ENCODE measurements at regions not wholly inside any gene's neighbourhood (a gene's known extent, or its start where the extent isn't known, plus 50 kb on each side); places are given as distances from the start of the nearest gene placed in this dataset.
"Not testable (repeated sequence)": the region's sequence is repeated elsewhere in the genome, so short reads cannot be mapped to it uniquely, and the experiment has no call there.

GRCh38 chr10:2525781-2526180, 541.6 kb upstream of the PFKP start:
- Histone ChIP-seq H3K4me1 (ENCODE audit: low read depth) (no peaks in the 10 kb centered on the region), H3K4me3 (no peak overlapping the region), H3K9me3 (peaks cover 51% of the 10 kb centered on the region), H3K36me3 (ENCODE audit: low read depth) (no peaks in the 10 kb centered on the region)
- ATAC-seq: no peak
- no peak for TF ChIP-seq CTCF (IDR thresholded peaks at IDR 0.05)
- intact Hi-C loops (cut with DNase I, micrococcal nuclease): no loop called here
- no peak for DNase-seq

- Histone ChIP-seq H3K4me3 (no peak overlapping the region), H3K36me3 (ENCODE audit: low read depth) (no peaks in the 10 kb centered on the region), H3K9me3 (peaks cover 29% of the 10 kb centered on the region), H3K4me1 (ENCODE audit: low read depth) (no peaks in the 10 kb centered on the region)
- intact Hi-C loops (cut with DNase I, micrococcal nuclease): no loop called here
- ATAC-seq (no peak), DNase-seq (no peak)
- TF ChIP-seq CTCF (IDR thresholded peaks at IDR 0.05): no peak
Observed at GRCh38 chr10:2519139-2519538, 548.2 kb upstream of the PFKP start.

- intact Hi-C loops (cut with DNase I, micrococcal nuclease): no loop called here
- H3K36me3 ChIP-seq (ENCODE audit: low read depth): no peaks in the 10 kb centered on the region
- ATAC-seq (peak; percentile 8), DNase-seq (no peak)
- H3K4me3 ChIP-seq: no peak overlapping the region
- no peaks in the 10 kb centered on the region for H3K4me1 ChIP-seq (ENCODE audit: low read depth)
- H3K9me3 ChIP-seq: peaks cover 53% of the 10 kb centered on the region
- no peak for TF ChIP-seq CTCF (IDR thresholded peaks at IDR 0.05)
Observed at GRCh38 chr10:2509081-2509531, 558.2 kb upstream of the PFKP start.

- DNase-seq; intact Hi-C loops (cut with DNase I, micrococcal nuclease); H3K4me3 ChIP-seq; H3K36me3 ChIP-seq (ENCODE audit: low read depth); ATAC-seq; H3K4me1 ChIP-seq (ENCODE audit: low read depth): not testable (repeated sequence)
- H3K9me3 ChIP-seq: peaks cover 46% of the 10 kb centered on the region
Observed at GRCh38 chr10:2501366-2501940, 565.9 kb upstream of the PFKP start.

- Histone ChIP-seq H3K4me1 (ENCODE audit: low read depth) (no peaks in the 10 kb centered on the region), H3K4me3 (no peak overlapping the region), H3K36me3 (ENCODE audit: low read depth) (no peaks in the 10 kb centered on the region), H3K9me3 (peaks cover 49% of the 10 kb centered on the region)
- no peak for ATAC-seq
- intact Hi-C loops (cut with DNase I, micrococcal nuclease): no loop called here
- no peak for TF ChIP-seq CTCF (IDR thresholded peaks at IDR 0.05)
- DNase-seq: no peak
Observed at GRCh38 chr10:2494399-2494798, 572.9 kb upstream of the PFKP start.

GRCh38 chr10:2488446-2489005, 578.8 kb upstream of the PFKP start:
- peaks cover 25% of the 10 kb centered on the region for H3K9me3 ChIP-seq
- ATAC-seq (no peak), DNase-seq (no peak)
- H3K36me3 ChIP-seq (ENCODE audit: low read depth): no peaks in the 10 kb centered on the region
- intact Hi-C loops (cut with DNase I, micrococcal nuclease): no loop called here
- H3K4me1 ChIP-seq (ENCODE audit: low read depth): no peaks in the 10 kb centered on the region
- TF ChIP-seq CTCF (IDR thresholded peaks at IDR 0.05): no peak
- no peak overlapping the region for H3K4me3 ChIP-seq

Measured in mucosa of descending colon (tissue), 3 donors.